ENCODE measurements at regions not wholly inside any gene's neighbourhood (a gene's known extent, or its start where the extent isn't known, plus 50 kb on each side); places are given as distances from the start of the nearest gene placed in this dataset.

GRCh38 chr11:122210367-122210997 lies 94.5 kb upstream of the BLID start:
- DNase-seq (ENCODE audit: insufficient read length, low spot score) (no peak), FAIRE-seq (no peak)
- TF ChIP-seq SPI1 (IDR thresholded peaks at IDR 0.05; ENCODE audit: low read depth, low read length) (no peak), POLR2AphosphoS5 (IDR thresholded peaks at IDR 0.05; ENCODE audit: low read depth, low read length) (no peak), POU2F2 (IDR thresholded peaks at IDR 0.05; ENCODE audit: low read depth, low read length) (no peak), POLR2A (IDR thresholded peaks at IDR 0.05; ENCODE audit: low read depth, low read length) (no peak)

- DNase-seq (ENCODE audit: insufficient read length, low spot score) (no peak), FAIRE-seq (no peak)
- TF ChIP-seq POLR2A (IDR thresholded peaks at IDR 0.05; ENCODE audit: low read depth, low read length) (no peak), PAX5 (IDR thresholded peaks at IDR 0.05; ENCODE audit: insufficient read depth, low read length, severe bottlenecking) (no peak), POLR2AphosphoS5 (IDR thresholded peaks at IDR 0.05; ENCODE audit: low read depth, low read length) (no peak), TAF1 (IDR thresholded peaks at IDR 0.05; ENCODE audit: low read depth, low read length) (no peak), SPI1 (IDR thresholded peaks at IDR 0.05; ENCODE audit: low read depth, low read length) (no peak), POU2F2 (IDR thresholded peaks at IDR 0.05; ENCODE audit: low read depth, low read length) (no peak)
Measured at GRCh38 chr11:122209619-122210366, 93.8 kb upstream of the BLID start.

GRCh38 chr11:122207921-122208764 lies 92.1 kb upstream of the BLID start:
- no peak for TF ChIP-seq TAF1 (IDR thresholded peaks at IDR 0.05; ENCODE audit: low read depth, low read length)
- FAIRE-seq = no peak

DNA sequence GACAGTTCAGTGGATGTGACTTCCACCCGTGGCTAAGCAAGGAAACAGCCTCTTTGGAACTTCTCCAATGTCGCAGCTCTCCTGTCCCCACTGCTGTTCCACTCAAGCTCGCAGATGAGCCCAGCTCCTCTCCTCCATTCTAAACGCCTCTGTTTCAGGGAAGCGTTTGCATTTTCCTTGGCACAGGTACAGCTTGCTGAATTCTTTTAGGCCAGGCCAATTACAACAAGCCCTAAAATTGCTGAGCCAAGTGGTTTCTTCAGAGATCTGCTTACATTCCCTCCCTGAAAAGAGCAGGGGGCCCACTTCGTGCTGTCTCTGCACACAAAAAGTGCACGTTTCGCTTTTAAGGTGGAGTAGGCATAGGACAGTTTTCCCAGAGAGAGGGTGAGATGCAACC lies 91.5 kb upstream of the BLID start:
- no peak for DNase-seq (ENCODE audit: insufficient read length, low spot score)
- no peak for FAIRE-seq
- TF ChIP-seq POLR2A (IDR thresholded peaks at IDR 0.05; ENCODE audit: low read depth, low read length) = no peak

More at GRCh38 chr11:122207921-122208764, 92.1 kb upstream of the BLID start:
- no peak for DNase-seq (ENCODE audit: insufficient read length, low spot score)

DNA sequence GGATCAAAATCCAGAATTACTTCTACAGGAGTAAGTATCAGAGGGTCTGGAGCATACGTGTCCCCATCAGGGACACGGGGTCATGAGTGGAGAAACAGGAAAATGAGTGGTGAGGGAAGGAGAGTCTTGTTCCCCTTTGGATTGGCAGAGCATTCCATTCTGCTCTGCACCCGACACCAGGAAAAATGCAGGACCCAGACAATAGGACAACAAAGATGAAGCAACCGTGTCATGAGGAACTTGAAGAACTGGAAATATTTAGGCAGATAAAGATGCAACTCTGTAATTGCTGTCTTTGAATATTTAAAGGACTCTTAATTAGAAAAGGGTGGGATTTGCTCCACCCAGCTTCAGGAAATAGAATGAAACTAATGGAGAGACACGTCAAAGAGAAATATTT lies 89.0 kb upstream of the BLID start:
- DNase-seq (ENCODE audit: insufficient read length, low spot score) = no peak
- no peak for TF ChIP-seq TAF1 (IDR thresholded peaks at IDR 0.05; ENCODE audit: low read depth, low read length)
- no peak for TF ChIP-seq POLR2A (IDR thresholded peaks at IDR 0.05; ENCODE audit: low read depth, low read length)
- no peak for TF ChIP-seq POU2F2 (IDR thresholded peaks at IDR 0.05; ENCODE audit: low read depth, low read length)
- no peak for TF ChIP-seq POLR2AphosphoS5 (IDR thresholded peaks at IDR 0.05; ENCODE audit: low read depth, low read length)
- TF ChIP-seq SPI1 (IDR thresholded peaks at IDR 0.05; ENCODE audit: low read depth, low read length) = no peak
- no peak for TF ChIP-seq PAX5 (IDR thresholded peaks at IDR 0.05; ENCODE audit: insufficient read depth, low read length, severe bottlenecking)
- no peak for FAIRE-seq

- FAIRE-seq = no peak
- TF ChIP-seq TAF1 (IDR thresholded peaks at IDR 0.05; ENCODE audit: low read depth, low read length) (no peak), PAX5 (IDR thresholded peaks at IDR 0.05; ENCODE audit: insufficient read depth, low read length, severe bottlenecking) (no peak), POLR2AphosphoS5 (IDR thresholded peaks at IDR 0.05; ENCODE audit: low read depth, low read length) (no peak), SPI1 (IDR thresholded peaks at IDR 0.05; ENCODE audit: low read depth, low read length) (no peak), POU2F2 (IDR thresholded peaks at IDR 0.05; ENCODE audit: low read depth, low read length) (no peak), POLR2A (IDR thresholded peaks at IDR 0.05; ENCODE audit: low read depth, low read length) (no peak)
- DNase-seq (ENCODE audit: insufficient read length, low spot score) = no peak
Measured at GRCh38 chr11:122204206-122204605, 88.2 kb upstream of the BLID start.

- peak; percentile 43 for DNase-seq (ENCODE audit: insufficient read length, low spot score)
- TF ChIP-seq POLR2A (IDR thresholded peaks at IDR 0.05; ENCODE audit: low read depth, low read length) (no peak), SPI1 (IDR thresholded peaks at IDR 0.05; ENCODE audit: low read depth, low read length) (no peak), TAF1 (IDR thresholded peaks at IDR 0.05; ENCODE audit: low read depth, low read length) (no peak), POU2F2 (IDR thresholded peaks at IDR 0.05; ENCODE audit: low read depth, low read length) (no peak), PAX5 (IDR thresholded peaks at IDR 0.05; ENCODE audit: insufficient read depth, low read length, severe bottlenecking) (no peak), POLR2AphosphoS5 (IDR thresholded peaks at IDR 0.05; ENCODE audit: low read depth, low read length) (no peak)
- peak; percentile 90 for FAIRE-seq
Measured at GRCh38 chr11:122202951-122203456, 87.0 kb upstream of the BLID start.

DNA sequence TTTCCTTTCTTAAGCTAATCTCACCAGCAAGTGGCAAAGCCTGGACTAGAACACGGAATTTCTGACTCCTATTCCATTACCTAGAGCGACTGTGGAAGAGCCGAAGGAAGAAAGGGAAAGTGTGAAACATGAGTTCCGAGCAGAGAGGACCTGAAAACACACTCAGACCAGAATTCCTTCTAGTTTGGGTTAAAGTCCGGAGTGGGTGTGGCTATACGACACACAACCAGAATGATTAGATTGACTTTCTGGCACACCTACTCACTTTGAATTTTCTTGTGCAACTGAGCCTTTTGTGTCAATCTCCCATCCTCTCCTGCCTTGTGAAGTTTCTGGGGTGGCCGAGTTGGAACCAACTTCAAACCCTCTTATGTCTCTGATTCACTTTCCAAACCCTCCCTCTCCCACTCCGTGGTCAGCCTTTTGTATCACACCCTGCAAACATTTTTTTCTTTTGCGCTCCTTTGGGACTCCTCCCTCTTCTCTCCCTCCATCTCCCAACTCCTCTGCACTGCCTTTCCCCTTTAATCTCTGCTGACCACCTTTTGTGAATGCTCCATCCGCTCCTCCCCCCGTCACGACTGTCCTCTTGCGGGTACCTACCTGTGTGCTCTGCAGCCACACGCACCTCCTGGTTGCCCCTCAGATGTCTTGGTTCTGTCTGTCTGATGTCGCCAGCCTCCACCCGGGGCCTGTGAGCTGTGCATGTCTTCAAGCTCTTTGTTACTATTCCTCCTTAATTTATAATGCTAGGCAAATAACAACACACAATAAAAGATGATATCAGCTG lies 86.3 kb upstream of the BLID start:
- TF ChIP-seq POLR2AphosphoS5 (IDR thresholded peaks at IDR 0.05; ENCODE audit: low read depth, low read length) (no peak), POU2F2 (IDR thresholded peaks at IDR 0.05; ENCODE audit: low read depth, low read length) (no peak), POLR2A (IDR thresholded peaks at IDR 0.05; ENCODE audit: low read depth, low read length) (no peak), SPI1 (IDR thresholded peaks at IDR 0.05; ENCODE audit: low read depth, low read length) (no peak), TAF1 (IDR thresholded peaks at IDR 0.05; ENCODE audit: low read depth, low read length) (no peak), PAX5 (IDR thresholded peaks at IDR 0.05; ENCODE audit: insufficient read depth, low read length, severe bottlenecking) (no peak)
- DNase-seq (ENCODE audit: insufficient read length, low spot score) (no peak), FAIRE-seq (no peak)

- no peak for TF ChIP-seq TAF1 (IDR thresholded peaks at IDR 0.05; ENCODE audit: low read depth, low read length)
- TF ChIP-seq SPI1 (IDR thresholded peaks at IDR 0.05; ENCODE audit: low read depth, low read length) = no peak
- no peak for TF ChIP-seq PAX5 (IDR thresholded peaks at IDR 0.05; ENCODE audit: insufficient read depth, low read length, severe bottlenecking)
- TF ChIP-seq POLR2A (IDR thresholded peaks at IDR 0.05; ENCODE audit: low read depth, low read length) = no peak
- no peak for TF ChIP-seq POU2F2 (IDR thresholded peaks at IDR 0.05; ENCODE audit: low read depth, low read length)
- no peak for TF ChIP-seq POLR2AphosphoS5 (IDR thresholded peaks at IDR 0.05; ENCODE audit: low read depth, low read length)
- FAIRE-seq (no peak), DNase-seq (ENCODE audit: insufficient read length, low spot score) (no peak)
Measured at GRCh38 chr11:122201106-122201505, 85.1 kb upstream of the BLID start.

Measured in GM12891 (cell line).